Nephron progenitor cell (in vitro differentiated cells): ENCODE measurements at regions not wholly inside any gene's neighbourhood (a gene's known extent, or its start where the extent isn't known, plus 50 kb on each side); places are given as distances from the start of the nearest gene placed in this dataset.

Experiments
- DNase-seq: peaks from one replicate; pipeline ENCODE4 v3.0.0; 2021
- H3K27ac Mint-ChIP-seq: 2 replicates; pipeline ENCODE4 v1.8.0; 2021; ENCODE audit warnings: mild to moderate bottlenecking, moderate library complexity, mixed read lengths
- H3K27me3 Mint-ChIP-seq: 2 replicates; pipeline ENCODE4 v1.8.0; 2021; ENCODE audit warnings: mild to moderate bottlenecking, low read depth, mixed read lengths; ENCODE audit not compliant: poor library complexity
- H3K36me3 Mint-ChIP-seq: 2 replicates; pipeline ENCODE4 v1.8.0; 2021; ENCODE audit warnings: low read depth, mixed read lengths
- H3K4me1 Mint-ChIP-seq: 2 replicates; pipeline ENCODE4 v1.8.0; 2021; ENCODE audit warnings: mixed read lengths
- H3K4me3 Mint-ChIP-seq: 2 replicates; pipeline ENCODE4 v1.8.0; 2021; ENCODE audit warnings: mild to moderate bottlenecking, moderate library complexity, mixed read lengths
- H3K9me3 Mint-ChIP-seq: 2 replicates; pipeline ENCODE4 v1.8.0; 2021; ENCODE audit warnings: mild to moderate bottlenecking, moderate library complexity, mixed read lengths
- TF ChIP-seq, protein P1 (sequence below): fragments of 200-600 bp; sonication (generic); IDR thresholded peaks from 2 replicates; pipeline ENCODE4 v1.5.0; 2021; ENCODE audit warnings: antibody characterized with exemption

GRCh38 chr1:229896306-229896705 lies 170.7 kb upstream of the GALNT2 start:
- H3K27me3 Mint-ChIP-seq = peaks cover 25% of the 10 kb centered on the region
- no peak overlapping the region for H3K4me3 Mint-ChIP-seq
- H3K36me3 Mint-ChIP-seq = no peaks in the 10 kb centered on the region
- no peak overlapping the region for H3K27ac Mint-ChIP-seq
- peaks cover 10% of the 10 kb centered on the region for H3K4me1 Mint-ChIP-seq
- DNase-seq = no peak
- TF ChIP-seq, protein P1, sequence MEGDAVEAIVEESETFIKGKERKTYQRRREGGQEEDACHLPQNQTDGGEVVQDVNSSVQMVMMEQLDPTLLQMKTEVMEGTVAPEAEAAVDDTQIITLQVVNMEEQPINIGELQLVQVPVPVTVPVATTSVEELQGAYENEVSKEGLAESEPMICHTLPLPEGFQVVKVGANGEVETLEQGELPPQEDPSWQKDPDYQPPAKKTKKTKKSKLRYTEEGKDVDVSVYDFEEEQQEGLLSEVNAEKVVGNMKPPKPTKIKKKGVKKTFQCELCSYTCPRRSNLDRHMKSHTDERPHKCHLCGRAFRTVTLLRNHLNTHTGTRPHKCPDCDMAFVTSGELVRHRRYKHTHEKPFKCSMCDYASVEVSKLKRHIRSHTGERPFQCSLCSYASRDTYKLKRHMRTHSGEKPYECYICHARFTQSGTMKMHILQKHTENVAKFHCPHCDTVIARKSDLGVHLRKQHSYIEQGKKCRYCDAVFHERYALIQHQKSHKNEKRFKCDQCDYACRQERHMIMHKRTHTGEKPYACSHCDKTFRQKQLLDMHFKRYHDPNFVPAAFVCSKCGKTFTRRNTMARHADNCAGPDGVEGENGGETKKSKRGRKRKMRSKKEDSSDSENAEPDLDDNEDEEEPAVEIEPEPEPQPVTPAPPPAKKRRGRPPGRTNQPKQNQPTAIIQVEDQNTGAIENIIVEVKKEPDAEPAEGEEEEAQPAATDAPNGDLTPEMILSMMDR = no peak
- H3K9me3 Mint-ChIP-seq = peaks cover 7% of the 10 kb centered on the region

DNA sequence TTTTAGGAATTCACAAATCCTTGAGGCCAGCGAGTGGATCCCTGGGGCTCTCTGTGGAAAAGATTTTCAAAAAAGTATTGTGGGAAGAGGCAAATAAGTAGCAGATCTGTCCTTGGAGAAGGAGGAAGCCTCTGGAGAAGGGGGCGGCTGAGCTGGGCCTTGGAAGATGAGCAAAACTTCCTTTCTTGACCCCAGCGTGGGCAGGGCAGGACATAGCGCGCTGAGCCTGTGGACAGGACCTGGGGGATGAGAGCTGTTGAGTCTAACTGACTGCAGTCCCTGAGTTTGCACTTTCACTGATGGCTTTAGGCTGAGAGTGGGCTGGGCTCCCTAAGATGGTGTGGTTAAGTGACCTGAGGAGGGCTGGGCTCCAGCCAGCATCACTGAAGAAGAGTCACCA lies 170.2 kb upstream of the GALNT2 start:
- H3K27ac Mint-ChIP-seq = no peak overlapping the region
- H3K27me3 Mint-ChIP-seq = peaks cover 25% of the 10 kb centered on the region
- TF ChIP-seq, protein P1 = no peak
- H3K4me3 Mint-ChIP-seq = no peak overlapping the region
- peaks cover 6% of the 10 kb centered on the region for H3K9me3 Mint-ChIP-seq
- H3K36me3 Mint-ChIP-seq = no peaks in the 10 kb centered on the region
- no peak for DNase-seq
- peaks cover 10% of the 10 kb centered on the region for H3K4me1 Mint-ChIP-seq

DNA sequence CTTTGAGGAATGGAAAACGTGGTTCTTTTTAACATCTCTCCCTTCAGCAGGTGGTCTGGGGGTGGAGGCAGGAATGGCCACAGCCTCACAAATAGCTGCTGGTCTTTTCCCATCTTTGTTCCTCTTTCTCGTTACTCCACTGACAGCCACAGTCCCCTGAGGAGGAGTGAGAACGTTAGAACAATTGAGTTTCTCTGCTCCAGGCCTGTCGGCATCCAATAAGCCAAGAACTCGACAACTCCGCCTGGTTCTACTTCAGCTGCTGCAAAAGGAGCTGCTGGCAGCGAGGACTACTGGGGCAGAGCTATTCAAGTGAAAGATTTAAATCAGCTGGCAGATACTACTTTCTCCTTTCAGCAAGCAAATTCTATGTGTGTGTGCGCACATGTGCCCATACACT lies 169.5 kb upstream of the GALNT2 start:
- no peak overlapping the region for H3K27ac Mint-ChIP-seq
- peaks cover 5% of the 10 kb centered on the region for H3K9me3 Mint-ChIP-seq
- no peaks in the 10 kb centered on the region for H3K36me3 Mint-ChIP-seq
- H3K4me3 Mint-ChIP-seq = no peak overlapping the region
- TF ChIP-seq, protein P1 = no peak
- peaks cover 10% of the 10 kb centered on the region for H3K4me1 Mint-ChIP-seq
- DNase-seq = no peak
- H3K27me3 Mint-ChIP-seq = peaks cover 22% of the 10 kb centered on the region

GRCh38 chr1:229900220-229900619 lies 166.8 kb upstream of the GALNT2 start:
- TF ChIP-seq, protein P1 = no peak
- peaks cover 5% of the 10 kb centered on the region for H3K9me3 Mint-ChIP-seq
- H3K27me3 Mint-ChIP-seq = peaks cover 11% of the 10 kb centered on the region
- H3K4me3 Mint-ChIP-seq = no peak overlapping the region
- no peak for DNase-seq
- H3K27ac Mint-ChIP-seq = no peak overlapping the region
- H3K36me3 Mint-ChIP-seq = no peaks in the 10 kb centered on the region
- peaks cover 10% of the 10 kb centered on the region for H3K4me1 Mint-ChIP-seq

GRCh38 chr1:229905031-229905545 lies 161.9 kb upstream of the GALNT2 start:
- TF ChIP-seq, protein P1 = no peak
- no peak overlapping the region for H3K4me3 Mint-ChIP-seq
- H3K27me3 Mint-ChIP-seq = peaks cover 12% of the 10 kb centered on the region
- H3K36me3 Mint-ChIP-seq = no peaks in the 10 kb centered on the region
- H3K27ac Mint-ChIP-seq = no peak overlapping the region
- no peak for DNase-seq
- peaks cover 5% of the 10 kb centered on the region for H3K9me3 Mint-ChIP-seq
- H3K4me1 Mint-ChIP-seq = peaks cover 9% of the 10 kb centered on the region

- Mint-ChIP-seq H3K36me3 (no peaks in the 10 kb centered on the region), H3K9me3 (peaks cover 5% of the 10 kb centered on the region), H3K27ac (no peak overlapping the region), H3K27me3 (peaks cover 12% of the 10 kb centered on the region), H3K4me3 (no peak overlapping the region), H3K4me1 (peaks cover 9% of the 10 kb centered on the region)
- TF ChIP-seq, protein P1 = no peak
- DNase-seq = no peak
Observed at GRCh38 chr1:229905652-229906051, 161.4 kb upstream of the GALNT2 start.
